ENCODE measurements at regions not wholly inside any gene's neighbourhood (a gene's known extent, or its start where the extent isn't known, plus 50 kb on each side); places are given as distances from the start of the nearest gene placed in this dataset.

GRCh38 chr6:43921548-43922425, 151.8 kb downstream of the VEGFA start:
- no peaks in the 10 kb centered on the region for H3K36me3 ChIP-seq (ENCODE audit: low read depth)
- ChIA-PET CTCF (interaction anchor here (0.7 kb wide), 1 partner anchor 87 kb away, joined by 4 read pairs; no protein-coding TSS in a partner anchor), POLR2A (ENCODE audit: unreplicated experiment) (no interaction called here)
- H2AFZ ChIP-seq = no peak overlapping the region
- no TSS peak for BruUV-seq (replicated peaks)
- H3K79me2 ChIP-seq (ENCODE audit: low read depth) = no peaks in the 10 kb centered on the region
- H3K9me3 ChIP-seq (ENCODE audit: insufficient read depth, low read depth) = no peaks in the 10 kb centered on the region
- no peak for TF ChIP-seq EZH2 (IDR thresholded peaks at IDR 0.05; ENCODE audit: low read depth)
- TF ChIP-seq, protein P1, sequence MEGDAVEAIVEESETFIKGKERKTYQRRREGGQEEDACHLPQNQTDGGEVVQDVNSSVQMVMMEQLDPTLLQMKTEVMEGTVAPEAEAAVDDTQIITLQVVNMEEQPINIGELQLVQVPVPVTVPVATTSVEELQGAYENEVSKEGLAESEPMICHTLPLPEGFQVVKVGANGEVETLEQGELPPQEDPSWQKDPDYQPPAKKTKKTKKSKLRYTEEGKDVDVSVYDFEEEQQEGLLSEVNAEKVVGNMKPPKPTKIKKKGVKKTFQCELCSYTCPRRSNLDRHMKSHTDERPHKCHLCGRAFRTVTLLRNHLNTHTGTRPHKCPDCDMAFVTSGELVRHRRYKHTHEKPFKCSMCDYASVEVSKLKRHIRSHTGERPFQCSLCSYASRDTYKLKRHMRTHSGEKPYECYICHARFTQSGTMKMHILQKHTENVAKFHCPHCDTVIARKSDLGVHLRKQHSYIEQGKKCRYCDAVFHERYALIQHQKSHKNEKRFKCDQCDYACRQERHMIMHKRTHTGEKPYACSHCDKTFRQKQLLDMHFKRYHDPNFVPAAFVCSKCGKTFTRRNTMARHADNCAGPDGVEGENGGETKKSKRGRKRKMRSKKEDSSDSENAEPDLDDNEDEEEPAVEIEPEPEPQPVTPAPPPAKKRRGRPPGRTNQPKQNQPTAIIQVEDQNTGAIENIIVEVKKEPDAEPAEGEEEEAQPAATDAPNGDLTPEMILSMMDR (conservative IDR thresholded peaks at IDR 0.05) = no peak
- no peaks in the 10 kb centered on the region for H4K20me1 ChIP-seq (ENCODE audit: insufficient read depth)
- no peak overlapping the region for H3K27ac ChIP-seq
- peaks cover 39% of the 10 kb centered on the region for H3K4me1 ChIP-seq (replicated peaks; ENCODE audit: insufficient read depth)
- intact Hi-C loops (cut with micrococcal nuclease; ENCODE audit: unreplicated experiment) = no loop called here
- no peak overlapping the region for H3K4me3 ChIP-seq
- DNase-seq = no peak
- no peak overlapping the region for H3K4me2 ChIP-seq
- no peaks in the 10 kb centered on the region for H3K9me2 ChIP-seq (ENCODE audit: insufficient read depth)
- no peaks in the 10 kb centered on the region for H3K27me3 ChIP-seq (ENCODE audit: insufficient read depth, low read depth)
- peaks cover 22% of the 10 kb centered on the region for H3F3A ChIP-seq (ENCODE audit: insufficient read depth, low read depth)

DNA sequence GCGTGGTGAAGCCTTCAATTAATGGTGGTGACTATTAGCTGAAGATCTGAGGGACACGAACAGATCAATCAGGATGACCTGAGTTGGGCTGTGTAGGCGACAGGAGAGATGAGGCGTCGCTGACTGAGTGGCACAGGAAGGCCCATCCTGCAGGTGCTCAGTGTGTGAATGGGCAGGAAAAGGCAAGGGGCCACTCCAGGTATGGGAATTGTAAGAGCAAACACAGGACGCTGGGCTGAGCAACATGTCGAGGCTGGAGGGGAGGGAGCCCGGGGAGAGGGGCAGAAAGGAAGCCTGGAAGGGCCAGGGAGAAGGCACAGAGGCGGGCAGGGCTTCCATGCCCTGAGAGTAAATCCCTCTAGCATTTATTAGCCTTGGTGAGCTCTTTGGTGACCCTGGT, 151.0 kb downstream of the VEGFA start:
- Histone ChIP-seq H3K27me3 (ENCODE audit: insufficient read depth, low read depth) (no peaks in the 10 kb centered on the region), H3K4me1 (replicated peaks; ENCODE audit: insufficient read depth) (peaks cover 41% of the 10 kb centered on the region), H3K9me3 (ENCODE audit: insufficient read depth, low read depth) (no peaks in the 10 kb centered on the region), H4K20me1 (ENCODE audit: insufficient read depth) (no peaks in the 10 kb centered on the region), H3K27ac (no peak overlapping the region), H3K9me2 (ENCODE audit: insufficient read depth) (no peaks in the 10 kb centered on the region), H2AFZ (no peak overlapping the region), H3K36me3 (ENCODE audit: low read depth) (no peaks in the 10 kb centered on the region), H3K4me3 (no peak overlapping the region), H3K79me2 (ENCODE audit: low read depth) (no peaks in the 10 kb centered on the region), H3F3A (ENCODE audit: insufficient read depth, low read depth) (peaks cover 18% of the 10 kb centered on the region), H3K4me2 (no peak overlapping the region)
- BruUV-seq (replicated peaks) = no TSS peak
- intact Hi-C loops (cut with micrococcal nuclease; ENCODE audit: unreplicated experiment) = no loop called here
- CTCF ChIA-PET = no interaction called here
- TF ChIP-seq, protein P1 (conservative IDR thresholded peaks at IDR 0.05) = no peak
- TF ChIP-seq EZH2 (IDR thresholded peaks at IDR 0.05; ENCODE audit: low read depth) = no peak
- no peak for DNase-seq
- POLR2A ChIA-PET (ENCODE audit: unreplicated experiment) = no interaction called here

DNA sequence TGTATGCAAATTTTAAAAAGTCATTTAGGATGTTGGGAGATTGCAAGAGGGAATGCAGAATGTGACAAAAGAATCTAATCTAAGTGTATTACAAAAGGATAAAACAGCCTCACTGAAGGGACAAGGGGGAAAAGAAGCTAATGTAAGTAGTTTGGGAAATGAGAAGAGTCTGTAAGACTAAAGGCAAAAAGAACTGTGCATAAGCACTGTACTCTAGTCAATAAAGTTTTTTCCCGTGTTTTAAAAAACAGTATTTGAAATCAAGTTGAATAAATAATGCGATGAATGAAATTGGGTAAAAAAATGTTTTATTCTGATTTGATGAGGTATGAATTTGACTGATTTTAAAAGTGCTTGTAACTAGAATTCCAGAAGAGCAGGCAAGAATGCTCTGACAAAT, 149.8 kb downstream of the VEGFA start:
- BruUV-seq (replicated peaks) = no TSS peak
- H4K20me1 ChIP-seq (ENCODE audit: insufficient read depth) = no peaks in the 10 kb centered on the region
- H3K4me1 ChIP-seq (replicated peaks; ENCODE audit: insufficient read depth) = peaks cover 31% of the 10 kb centered on the region
- H3K79me2 ChIP-seq (ENCODE audit: low read depth) = no peaks in the 10 kb centered on the region
- no peak overlapping the region for H3K4me2 ChIP-seq
- TF ChIP-seq EZH2 (IDR thresholded peaks at IDR 0.05; ENCODE audit: low read depth) = no peak
- TF ChIP-seq, protein P1 (conservative IDR thresholded peaks at IDR 0.05) = no peak
- no peak for DNase-seq
- ChIA-PET POLR2A (ENCODE audit: unreplicated experiment) (interaction anchor here (0.6 kb wide), 1 partner anchor 224 kb away, joined by 4 read pairs; no protein-coding TSS in a partner anchor), CTCF (no interaction called here)
- H3K4me3 ChIP-seq = no peak overlapping the region
- peaks cover 7% of the 10 kb centered on the region; the same call in 1 of the 2 replicates for H3F3A ChIP-seq (ENCODE audit: insufficient read depth, low read depth)
- H3K27me3 ChIP-seq (ENCODE audit: insufficient read depth, low read depth) = no peaks in the 10 kb centered on the region
- no peaks in the 10 kb centered on the region for H3K9me2 ChIP-seq (ENCODE audit: insufficient read depth)
- H3K9me3 ChIP-seq (ENCODE audit: insufficient read depth, low read depth) = no peaks in the 10 kb centered on the region
- H3K36me3 ChIP-seq (ENCODE audit: low read depth) = no peaks in the 10 kb centered on the region
- H2AFZ ChIP-seq = no peak overlapping the region
- H3K27ac ChIP-seq = no peak overlapping the region
- intact Hi-C loops (cut with micrococcal nuclease; ENCODE audit: unreplicated experiment) = no loop called here

All from PC-9 (cell line).